ENCODE measurements at regions not wholly inside any gene's neighbourhood (a gene's known extent, or its start where the extent isn't known, plus 50 kb on each side); places are given as distances from the start of the nearest gene placed in this dataset.

DNA sequence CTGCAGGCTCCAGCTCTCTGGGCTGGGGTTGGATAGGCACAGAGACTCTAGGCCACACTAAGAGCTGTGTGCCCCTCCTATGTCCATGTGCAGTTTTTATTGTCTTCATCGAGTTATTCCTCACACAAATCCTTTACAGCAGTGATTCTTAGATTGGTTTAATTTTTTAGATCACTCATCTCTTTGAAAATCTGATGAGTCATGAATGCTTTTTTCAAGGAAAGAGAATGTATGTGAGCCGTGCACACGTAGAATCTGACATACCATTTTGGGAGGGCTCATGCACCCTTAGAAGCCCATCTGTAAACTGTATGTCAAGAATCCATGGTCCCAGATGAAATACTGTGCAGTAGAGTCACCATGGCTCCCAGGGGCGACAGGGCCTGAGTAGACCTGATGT, 100.7 kb upstream of the S1PR3 start:
- dilution Hi-C loops (cut with MboI; ENCODE audit: extremely low pct_ligation_motif_present, low sequenced_read_pairs) (no loop called here), intact Hi-C loops (cut with micrococcal nuclease) (no loop called here)
- Histone ChIP-seq H3K36me3 (ENCODE audit: control insufficient read depth in 2 of 2, extremely low read depth in 1 of 2, insufficient read depth in 2 of 2, low read length in 2 of 2) (no peaks in the 10 kb centered on the region), H3K4me2 (ENCODE audit: insufficient read depth, low read length) (no peak overlapping the region), H3K27me3 (ENCODE audit: control insufficient read depth in 2 of 2, insufficient read depth in 2 of 2, low read length in 2 of 2) (no peaks in the 10 kb centered on the region), H3K4me1 (ENCODE audit: control insufficient read depth, extremely low read depth, insufficient read depth, low read length) (no peaks in the 10 kb centered on the region), H3K27ac (ENCODE audit: insufficient read depth, low read depth, low read length) (no peak overlapping the region), H3K79me2 (ENCODE audit: control insufficient read depth, insufficient read depth, low read length) (no peaks in the 10 kb centered on the region), H3K4me3 (replicated peaks in 1 of 3; ENCODE audit: insufficient read depth in 1 of 3, low read depth in 1 of 3, low read length in 3 of 3) (no peak overlapping the region), H3K9ac (replicated peaks; ENCODE audit: extremely low read depth, insufficient read depth, low read length) (no peak overlapping the region), H3K9me1 (replicated peaks; ENCODE audit: control insufficient read depth, extremely low read depth, insufficient read depth, low read length) (no peaks in the 10 kb centered on the region), H3K9me3 (replicated peaks; ENCODE audit: control insufficient read depth, insufficient read depth, low read length) (no peaks in the 10 kb centered on the region), H2AFZ (ENCODE audit: low read depth, low read length) (no peak overlapping the region), H4K20me1 (replicated peaks; ENCODE audit: control insufficient read depth, extremely low read depth, insufficient read depth, low read length) (no peaks in the 10 kb centered on the region)
- no peak for DNase-seq (ENCODE audit: low read depth, low spot score)
- ChIA-PET CTCF (no interaction called here), POLR2A (no interaction called here)
- no TSS peak for BruUV-seq (replicated peaks)
- TF ChIP-seq POLR2A (IDR thresholded peaks at IDR 0.05; ENCODE audit: low read depth, low read length) (no peak), FOS (IDR thresholded peaks at IDR 0.05; ENCODE audit: borderline replicate concordance, insufficient read depth, low read length) (no peak), JUN (IDR thresholded peaks at IDR 0.05; ENCODE audit: borderline replicate concordance, insufficient read depth, insufficient read length, low read depth) (no peak), GATA2 (IDR thresholded peaks at IDR 0.05; ENCODE audit: insufficient read depth, insufficient read length, low read depth, low read length) (no peak)
- TF ChIP-seq, protein P1, sequence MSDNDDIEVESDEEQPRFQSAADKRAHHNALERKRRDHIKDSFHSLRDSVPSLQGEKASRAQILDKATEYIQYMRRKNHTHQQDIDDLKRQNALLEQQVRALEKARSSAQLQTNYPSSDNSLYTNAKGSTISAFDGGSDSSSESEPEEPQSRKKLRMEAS (IDR thresholded peaks at IDR 0.05; ENCODE audit: insufficient read depth, insufficient read length): no peak
- TF ChIP-seq, protein P2, sequence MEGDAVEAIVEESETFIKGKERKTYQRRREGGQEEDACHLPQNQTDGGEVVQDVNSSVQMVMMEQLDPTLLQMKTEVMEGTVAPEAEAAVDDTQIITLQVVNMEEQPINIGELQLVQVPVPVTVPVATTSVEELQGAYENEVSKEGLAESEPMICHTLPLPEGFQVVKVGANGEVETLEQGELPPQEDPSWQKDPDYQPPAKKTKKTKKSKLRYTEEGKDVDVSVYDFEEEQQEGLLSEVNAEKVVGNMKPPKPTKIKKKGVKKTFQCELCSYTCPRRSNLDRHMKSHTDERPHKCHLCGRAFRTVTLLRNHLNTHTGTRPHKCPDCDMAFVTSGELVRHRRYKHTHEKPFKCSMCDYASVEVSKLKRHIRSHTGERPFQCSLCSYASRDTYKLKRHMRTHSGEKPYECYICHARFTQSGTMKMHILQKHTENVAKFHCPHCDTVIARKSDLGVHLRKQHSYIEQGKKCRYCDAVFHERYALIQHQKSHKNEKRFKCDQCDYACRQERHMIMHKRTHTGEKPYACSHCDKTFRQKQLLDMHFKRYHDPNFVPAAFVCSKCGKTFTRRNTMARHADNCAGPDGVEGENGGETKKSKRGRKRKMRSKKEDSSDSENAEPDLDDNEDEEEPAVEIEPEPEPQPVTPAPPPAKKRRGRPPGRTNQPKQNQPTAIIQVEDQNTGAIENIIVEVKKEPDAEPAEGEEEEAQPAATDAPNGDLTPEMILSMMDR (IDR thresholded peaks at IDR 0.05; ENCODE audit: extremely low read depth in 1 of 2, insufficient read depth in 1 of 2, low read depth in 1 of 2, low read length in 2 of 2): no peak
- FAIRE-seq: no peak

DNA sequence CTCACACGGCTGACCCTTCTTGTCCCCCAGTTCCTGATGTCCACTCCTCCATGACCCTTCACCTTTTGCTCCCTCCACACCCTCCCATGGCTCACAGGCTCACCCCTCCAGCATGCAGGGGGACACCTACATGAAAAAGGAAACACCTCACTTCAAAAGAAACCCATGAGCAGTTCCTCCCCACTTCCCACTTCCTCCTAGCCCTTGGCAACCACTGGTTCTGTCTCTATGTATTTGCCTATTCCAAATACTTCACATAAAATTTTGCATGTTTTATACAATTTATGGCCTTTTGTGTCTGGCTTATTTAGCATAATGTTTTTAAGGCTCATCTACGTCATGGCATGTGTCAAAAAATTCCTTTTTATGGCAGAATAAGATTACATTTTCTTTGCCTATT, 100.2 kb upstream of the S1PR3 start:
- no peak for TF ChIP-seq JUN (IDR thresholded peaks at IDR 0.05; ENCODE audit: borderline replicate concordance, insufficient read depth, insufficient read length, low read depth)
- no peak for TF ChIP-seq GATA2 (IDR thresholded peaks at IDR 0.05; ENCODE audit: insufficient read depth, insufficient read length, low read depth, low read length)
- TF ChIP-seq, protein P1 (IDR thresholded peaks at IDR 0.05; ENCODE audit: insufficient read depth, insufficient read length): no peak
- H3K4me3 ChIP-seq (replicated peaks in 1 of 3; ENCODE audit: insufficient read depth in 1 of 3, low read depth in 1 of 3, low read length in 3 of 3): no peak overlapping the region
- H3K27ac ChIP-seq (ENCODE audit: insufficient read depth, low read depth, low read length): no peak overlapping the region
- H2AFZ ChIP-seq (ENCODE audit: low read depth, low read length): no peak overlapping the region
- H3K9me3 ChIP-seq (replicated peaks; ENCODE audit: control insufficient read depth, insufficient read depth, low read length): no peaks in the 10 kb centered on the region
- FAIRE-seq (no peak), DNase-seq (ENCODE audit: low read depth, low spot score) (no peak)
- H3K9ac ChIP-seq (replicated peaks; ENCODE audit: extremely low read depth, insufficient read depth, low read length): no peak overlapping the region
- H3K4me2 ChIP-seq (ENCODE audit: insufficient read depth, low read length): no peak overlapping the region
- H3K36me3 ChIP-seq (ENCODE audit: control insufficient read depth in 2 of 2, extremely low read depth in 1 of 2, insufficient read depth in 2 of 2, low read length in 2 of 2): no peaks in the 10 kb centered on the region
- no peaks in the 10 kb centered on the region for H3K27me3 ChIP-seq (ENCODE audit: control insufficient read depth in 2 of 2, insufficient read depth in 2 of 2, low read length in 2 of 2)
- POLR2A ChIA-PET: no interaction called here
- no peaks in the 10 kb centered on the region for H3K79me2 ChIP-seq (ENCODE audit: control insufficient read depth, insufficient read depth, low read length)
- dilution Hi-C loops (cut with MboI; ENCODE audit: extremely low pct_ligation_motif_present, low sequenced_read_pairs) (no loop called here), intact Hi-C loops (cut with micrococcal nuclease) (no loop called here)
- no peaks in the 10 kb centered on the region for H3K9me1 ChIP-seq (replicated peaks; ENCODE audit: control insufficient read depth, extremely low read depth, insufficient read depth, low read length)
- no peaks in the 10 kb centered on the region for H3K4me1 ChIP-seq (ENCODE audit: control insufficient read depth, extremely low read depth, insufficient read depth, low read length)
- CTCF ChIA-PET: no interaction called here
- no peaks in the 10 kb centered on the region for H4K20me1 ChIP-seq (replicated peaks; ENCODE audit: control insufficient read depth, extremely low read depth, insufficient read depth, low read length)
- no TSS peak for BruUV-seq (replicated peaks)

Data from endothelial cell of umbilical vein (primary cell).